Stimulated activated CD8-positive, alpha-beta memory T cell treated with anti-CD3 and anti-CD28 coated beads, Interleukin-12 subunit alpha, Interleukin-12 subunit beta, amount 100 ng/mL, for 1 hour (primary cell): ENCODE measurements at regions not wholly inside any gene's neighbourhood (a gene's known extent, or its start where the extent isn't known, plus 50 kb on each side); places are given as distances from the start of the nearest gene placed in this dataset.

Experiments
- DNase-seq: peaks from one replicate; pipeline ENCODE4 v3.0.0-alpha.2; 2020; ENCODE audit warnings: low read depth

- no peak for DNase-seq
Measured at GRCh38 chr16:11440657-11441012, 95.4 kb downstream of the RMI2 start.

GRCh38 chr16:11445486-11445885 lies 100.2 kb downstream of the RMI2 start:
- DNase-seq = no peak

GRCh38 chr16:11446566-11447119 lies 101.4 kb downstream of the RMI2 start:
- no peak for DNase-seq

GRCh38 chr16:11447272-11447671 lies 102.0 kb downstream of the RMI2 start:
- DNase-seq = no peak

- DNase-seq = no peak
Measured at GRCh38 chr16:11447836-11448235, 102.6 kb downstream of the RMI2 start.

- DNase-seq = no peak
Measured at GRCh38 chr16:11448796-11449416, 103.6 kb downstream of the RMI2 start.

- no peak for DNase-seq
Measured at GRCh38 chr16:11449716-11450115, 104.5 kb downstream of the RMI2 start.

- DNase-seq = no peak
Measured at GRCh38 chr16:11450136-11450535, 104.9 kb downstream of the RMI2 start.

GRCh38 chr16:11452298-11452697 lies 107.0 kb downstream of the RMI2 start:
- no peak for DNase-seq

- DNase-seq = no peak
Measured at GRCh38 chr16:11452746-11453389, 107.6 kb downstream of the RMI2 start.

- DNase-seq = no peak
Measured at GRCh38 chr16:11456741-11457140, 111.5 kb downstream of the RMI2 start.

- no peak for DNase-seq
Measured at GRCh38 chr16:11459722-11460121, 114.5 kb downstream of the RMI2 start.

GRCh38 chr16:11460820-11461594 lies 115.7 kb downstream of the RMI2 start:
- DNase-seq = no peak

GRCh38 chr16:11461595-11461990 lies 116.3 kb downstream of the RMI2 start:
- DNase-seq = no peak

GRCh38 chr16:11462036-11462435 lies 116.8 kb downstream of the RMI2 start:
- DNase-seq = no peak

- no peak for DNase-seq
Measured at GRCh38 chr16:11462861-11463260, 117.6 kb downstream of the RMI2 start.

- no peak for DNase-seq
Measured at GRCh38 chr16:11464241-11464640, 119.0 kb downstream of the RMI2 start.

GRCh38 chr16:11465675-11466074 lies 120.4 kb downstream of the RMI2 start:
- DNase-seq = no peak

GRCh38 chr16:11470676-11471415 lies 115.9 kb downstream of the LITAF start:
- DNase-seq = no peak

- DNase-seq = no peak
Measured at GRCh38 chr16:11471548-11471947, 115.2 kb downstream of the LITAF start.

GRCh38 chr16:11472410-11472809 lies 114.3 kb downstream of the LITAF start:
- DNase-seq = no peak

GRCh38 chr16:11472851-11473250 lies 113.9 kb downstream of the LITAF start:
- DNase-seq = no peak
